ENCODE measurements at regions not wholly inside any gene's neighbourhood (a gene's known extent, or its start where the extent isn't known, plus 50 kb on each side); places are given as distances from the start of the nearest gene placed in this dataset.

- Histone ChIP-seq H3K4me3 (no peak overlapping the region), H3K9me3 (ENCODE audit: control insufficient read depth in 4 of 4, insufficient read depth in 3 of 4, low read length in 3 of 4) (no peaks in the 10 kb centered on the region), H3K27me3 (ENCODE audit: control insufficient read depth in 3 of 3, insufficient read depth in 3 of 3, low read length in 2 of 3) (no peaks in the 10 kb centered on the region), H3K4me1 (ENCODE audit: control insufficient read depth in 5 of 5, insufficient read depth in 5 of 5, low read length in 5 of 5) (peaks cover 0 to 9% (median 0%) of the 10 kb centered on the region in 5 donors), H3K9ac (ENCODE audit: insufficient read depth in 1 of 2, low read length in 2 of 2) (no peak overlapping the region), H3K27ac (ENCODE audit: low read depth in 1 of 2, low read length in 1 of 2) (no peak overlapping the region), H3K36me3 (ENCODE audit: control insufficient read depth in 4 of 4, insufficient read depth in 4 of 4, low read length in 4 of 4) (no peaks in the 10 kb centered on the region)
- DNase-seq (no peak), ATAC-seq (ENCODE audit: insufficient read depth, low FRiP score) (no peak)
- TF ChIP-seq CTCF (IDR thresholded peaks at IDR 0.05; ENCODE audit: control extremely low read depth, extremely low read depth): no peak
Observed at GRCh38 chr20:6348908-6349307, 226.1 kb upstream of the FERMT1 start.

GRCh38 chr20:6347916-6348315 lies 225.1 kb upstream of the FERMT1 start:
- no peak overlapping the region for H3K4me3 ChIP-seq
- peak in 1 of 3 donors; percentile 8 for DNase-seq
- H3K27ac ChIP-seq (ENCODE audit: low read depth in 1 of 2, low read length in 1 of 2): no peak overlapping the region
- H3K9ac ChIP-seq (ENCODE audit: insufficient read depth in 1 of 2, low read length in 2 of 2): no peak overlapping the region
- H3K36me3 ChIP-seq (ENCODE audit: control insufficient read depth in 4 of 4, insufficient read depth in 4 of 4, low read length in 4 of 4): no peaks in the 10 kb centered on the region
- no peak for TF ChIP-seq CTCF (IDR thresholded peaks at IDR 0.05; ENCODE audit: control extremely low read depth, extremely low read depth)
- H3K9me3 ChIP-seq (ENCODE audit: control insufficient read depth in 4 of 4, insufficient read depth in 3 of 4, low read length in 3 of 4): no peaks in the 10 kb centered on the region
- no peaks in the 10 kb centered on the region for H3K27me3 ChIP-seq (ENCODE audit: control insufficient read depth in 3 of 3, insufficient read depth in 3 of 3, low read length in 2 of 3)
- H3K4me1 ChIP-seq (ENCODE audit: control insufficient read depth in 5 of 5, insufficient read depth in 5 of 5, low read length in 5 of 5): peaks cover 0 to 9% (median 0%) of the 10 kb centered on the region in 5 donors
- ATAC-seq (ENCODE audit: insufficient read depth, low FRiP score): no peak

GRCh38 chr20:6341491-6341890 lies 218.7 kb upstream of the FERMT1 start:
- Histone ChIP-seq H3K9ac (ENCODE audit: insufficient read depth in 1 of 2, low read length in 2 of 2) (no peak overlapping the region), H3K27me3 (ENCODE audit: control insufficient read depth in 3 of 3, insufficient read depth in 3 of 3, low read length in 2 of 3) (no peaks in the 10 kb centered on the region), H3K36me3 (ENCODE audit: control insufficient read depth in 4 of 4, insufficient read depth in 4 of 4, low read length in 4 of 4) (no peaks in the 10 kb centered on the region), H3K27ac (ENCODE audit: low read depth in 1 of 2, low read length in 1 of 2) (no peak overlapping the region), H3K4me3 (no peak overlapping the region), H3K4me1 (ENCODE audit: control insufficient read depth in 5 of 5, insufficient read depth in 5 of 5, low read length in 5 of 5) (peaks cover 0 to 8% (median 0%) of the 10 kb centered on the region in 5 donors), H3K9me3 (ENCODE audit: control insufficient read depth in 4 of 4, insufficient read depth in 3 of 4, low read length in 3 of 4) (no peaks in the 10 kb centered on the region)
- DNase-seq: peak in 2 of 3 donors; percentile 72 to 89
- WGBS, 2 donors: 92 to 95% methylated on average over 1 of the region's 1 CpG
- no peak for ATAC-seq (ENCODE audit: insufficient read depth, low FRiP score)
- TF ChIP-seq CTCF (IDR thresholded peaks at IDR 0.05; ENCODE audit: control extremely low read depth, extremely low read depth): no peak

GRCh38 chr20:6339176-6339575 lies 216.3 kb upstream of the FERMT1 start:
- no peak for ATAC-seq (ENCODE audit: insufficient read depth, low FRiP score)
- no peak for TF ChIP-seq CTCF (IDR thresholded peaks at IDR 0.05; ENCODE audit: control extremely low read depth, extremely low read depth)
- no peak overlapping the region for H3K9ac ChIP-seq (ENCODE audit: insufficient read depth in 1 of 2, low read length in 2 of 2)

More at GRCh38 chr20:6339176-6339575, 216.3 kb upstream of the FERMT1 start:
- peaks cover 0 to 11% (median 4%) of the 10 kb centered on the region in 5 donors for H3K4me1 ChIP-seq (ENCODE audit: control insufficient read depth in 5 of 5, insufficient read depth in 5 of 5, low read length in 5 of 5)
- H3K36me3 ChIP-seq (ENCODE audit: control insufficient read depth in 4 of 4, insufficient read depth in 4 of 4, low read length in 4 of 4): no peaks in the 10 kb centered on the region
- WGBS, 2 donors: 94% methylated on average over 1 of the region's 1 CpG
- H3K9me3 ChIP-seq (ENCODE audit: control insufficient read depth in 4 of 4, insufficient read depth in 3 of 4, low read length in 3 of 4): no peaks in the 10 kb centered on the region
- no peaks in the 10 kb centered on the region for H3K27me3 ChIP-seq (ENCODE audit: control insufficient read depth in 3 of 3, insufficient read depth in 3 of 3, low read length in 2 of 3)
- DNase-seq: no peak
- H3K4me3 ChIP-seq: no peak overlapping the region
- no peak overlapping the region for H3K27ac ChIP-seq (ENCODE audit: low read depth in 1 of 2, low read length in 1 of 2)
